Spleen (tissue), 11 donors: ENCODE measurements at regions not wholly inside any gene's neighbourhood (a gene's known extent, or its start where the extent isn't known, plus 50 kb on each side); places are given as distances from the start of the nearest gene placed in this dataset.

ENCODE experiments used
- DNase-seq: peaks from one replicate; pipeline ENCODE4 v3.0.0-alpha.2; 2020
- H3K27ac ChIP-seq, 8 donors: fragments of 200-600 bp; sonication (generic) in 7 of 8; 1 replicate in 4 of 8; 2 replicates in 4 of 8; pipeline versions ENCODE4 v1.5.0 to v1.8.0; 2016 to 2021; ENCODE audit warnings: inconsistent platforms in 4 of 8, mild to moderate bottlenecking in 4 of 8, moderate library complexity in 1 of 8
- H3K27me3 ChIP-seq, 7 donors: fragments of 200-600 bp; sonication (generic) in 6 of 7; replicated peaks in 1 of 7; 1 replicate in 4 of 7; 2 replicates in 3 of 7; pipeline versions ENCODE4 v1.5.0 to v1.8.0; 2016 to 2021; ENCODE audit warnings: inconsistent platforms in 3 of 7, mild to moderate bottlenecking in 1 of 7
- H3K36me3 ChIP-seq, 6 donors: fragments of 200-600 bp; sonication (generic) in 5 of 6; 1 replicate in 4 of 6; 2 replicates in 2 of 6; pipeline versions ENCODE4 v1.5.0 to v1.8.0; 2016 to 2021; ENCODE audit warnings: inconsistent platforms in 2 of 6
- H3K4me1 ChIP-seq, 6 donors: fragments of 200-600 bp; sonication (generic) in 5 of 6; 1 replicate in 3 of 6; 2 replicates in 3 of 6; pipeline versions ENCODE4 v1.5.0 to v1.8.0; 2016 to 2021; ENCODE audit warnings: inconsistent platforms in 3 of 6
- H3K4me3 ChIP-seq, 8 donors: fragments of 200-600 bp; sonication (generic) in 7 of 8; 1 replicate in 4 of 8; 2 replicates in 4 of 8; pipeline versions ENCODE4 v1.5.0 to v1.8.0; 2016 to 2021; ENCODE audit warnings: inconsistent platforms in 4 of 8, mild to moderate bottlenecking in 4 of 8, moderate library complexity in 2 of 8
- H3K9me3 ChIP-seq, 8 donors: fragments of 200-600 bp; sonication (generic) in 7 of 8; 1 replicate in 4 of 8; 2 replicates in 4 of 8; pipeline versions ENCODE4 v1.5.0 to v1.8.0; 2016 to 2021; ENCODE audit warnings: inconsistent platforms in 4 of 8
- CTCF ChIP-seq, 11 experiments: fragments of 200-600 bp in 7 of 11; fragments of 450-650 bp in 4 of 11; sonication (generic) in 4 of 11; IDR thresholded peaks in 8 of 11; conservative IDR thresholded peaks in 3 of 11; 1 replicate in 7 of 11; 2 replicates in 4 of 11; pipeline versions ENCODE4 v1.4.0 to v1.8.0; 2016 to 2021; ENCODE audit warnings: antibody characterized with exemption in 11 of 11, inconsistent platforms in 4 of 11, mild to moderate bottlenecking in 1 of 11
- POLR2A ChIP-seq, 3 donors: fragments of 450-650 bp; IDR thresholded peaks; one replicate each; pipeline ENCODE4 v1.5.1; 2017; ENCODE audit warnings: antibody characterized with exemption in 3 of 3, mild to moderate bottlenecking in 1 of 3
- POLR2AphosphoS5 ChIP-seq, 3 donors: sonication (generic); formaldehyde crosslinking; IDR thresholded peaks; one replicate each; pipeline ENCODE4 v1.5.1; 2017; ENCODE audit warnings: antibody characterized with exemption in 3 of 3
- WGBS, 5 donors: extraction: QIAGEN DNeasy Blood & Tissue Kit in 3 of 5; methylation state at CpG; one replicate each; pipeline versions ENCODE4 v1.1.5 to v1.1.7; 2013 to 2018; 5-methylcytosine and 5-hydroxymethylcytosine counted together
- intact Hi-C: fragments of 100-400 bp; cut with DNase I; formaldehyde crosslinking; loops from one replicate; pipeline ENCODE4 v1.15.0; 2023; ENCODE audit warnings: low total_unique reads
- donor health status: healthy with polysubstance abuse.
- donor health status: DM: no; HTN: no; CAD: no; lungs with moderate emphysema.
- donor health status: DM: no; HTN: no; CAD: no.
- donor health status: Bipolar disorder and iron deficiency.
- donor health status: healthy.
- donor health status: DM: no; HTN: no; CAD: no.
- donor health status: DM: yes; HTN: yes; CAD: no.

DNA sequence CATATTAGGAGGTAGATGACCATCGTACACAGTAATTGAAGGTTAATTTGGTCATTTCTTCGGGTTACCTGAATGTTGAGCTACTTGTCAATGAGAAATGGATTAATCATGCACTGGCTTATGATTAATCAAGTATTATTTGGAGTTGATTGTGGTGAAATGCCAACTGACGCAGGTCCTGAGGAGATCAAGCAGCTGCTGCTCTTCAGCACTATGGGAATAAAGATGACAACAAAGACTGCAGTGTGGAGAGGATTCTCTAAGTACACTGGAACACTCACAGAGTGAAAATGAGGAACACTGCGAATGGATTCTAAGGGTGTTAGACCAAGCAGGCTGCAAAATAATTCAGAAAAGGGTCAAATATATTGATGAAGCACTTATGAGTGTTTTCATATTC lies 202.8 kb upstream of the DIO2 start:
- H3K4me1 ChIP-seq: no peaks in the 10 kb centered on the region
- no peak overlapping the region for H3K27ac ChIP-seq
- no peak overlapping the region for H3K4me3 ChIP-seq
- intact Hi-C loops: no loop called here
- no peak for DNase-seq
- WGBS, 5 donors: 80 to 90% (median 83%) methylated on average over 4 of the region's 4 CpGs
- no peaks in the 10 kb centered on the region for H3K9me3 ChIP-seq
- no peaks in the 10 kb centered on the region for H3K36me3 ChIP-seq
- H3K27me3 ChIP-seq: no peaks in the 10 kb centered on the region
- TF ChIP-seq POLR2A (IDR thresholded peaks at IDR 0.05): no peak
- no peak for TF ChIP-seq POLR2AphosphoS5 (IDR thresholded peaks at IDR 0.05)
- TF ChIP-seq CTCF (IDR thresholded peaks at IDR 0.05 in 8 of 11, conservative IDR thresholded peaks at IDR 0.05 in 3 of 11): no peak

- Histone ChIP-seq H3K4me1 (no peaks in the 10 kb centered on the region), H3K36me3 (no peaks in the 10 kb centered on the region), H3K9me3 (peaks cover 0 to 8% (median 0%) of the 10 kb centered on the region in 8 donors), H3K27ac (no peak overlapping the region), H3K27me3 (no peaks in the 10 kb centered on the region), H3K4me3 (no peak overlapping the region)
- WGBS, 5 donors: 70 to 94% (median 81%) methylated on average over 1 of the region's 1 CpG
- no peak for DNase-seq
- intact Hi-C loops: no loop called here
- no peak for TF ChIP-seq POLR2AphosphoS5 (IDR thresholded peaks at IDR 0.05)
- TF ChIP-seq POLR2A (IDR thresholded peaks at IDR 0.05): no peak
- no peak for TF ChIP-seq CTCF (IDR thresholded peaks at IDR 0.05 in 8 of 11, conservative IDR thresholded peaks at IDR 0.05 in 3 of 11)
Measured at GRCh38 chr14:80404413-80404812, 193.1 kb upstream of the DIO2 start.

- H3K36me3 ChIP-seq: no peaks in the 10 kb centered on the region
- no peak overlapping the region for H3K27ac ChIP-seq
- no peak for TF ChIP-seq POLR2AphosphoS5 (IDR thresholded peaks at IDR 0.05)
- no peak for TF ChIP-seq POLR2A (IDR thresholded peaks at IDR 0.05)
- no peak for TF ChIP-seq CTCF (IDR thresholded peaks at IDR 0.05 in 8 of 11, conservative IDR thresholded peaks at IDR 0.05 in 3 of 11)
- no peaks in the 10 kb centered on the region for H3K27me3 ChIP-seq
- H3K9me3 ChIP-seq: peaks cover 0 to 22% (median 12%) of the 10 kb centered on the region in 8 donors
- no peak for DNase-seq
- no peak overlapping the region for H3K4me3 ChIP-seq
- intact Hi-C loops: no loop called here
- WGBS, 5 donors: 87 to 100% (median 95%) methylated on average over 1 of the region's 1 CpG
- no peaks in the 10 kb centered on the region for H3K4me1 ChIP-seq
Measured at GRCh38 chr14:80403036-80403435, 191.7 kb upstream of the DIO2 start.

DNA sequence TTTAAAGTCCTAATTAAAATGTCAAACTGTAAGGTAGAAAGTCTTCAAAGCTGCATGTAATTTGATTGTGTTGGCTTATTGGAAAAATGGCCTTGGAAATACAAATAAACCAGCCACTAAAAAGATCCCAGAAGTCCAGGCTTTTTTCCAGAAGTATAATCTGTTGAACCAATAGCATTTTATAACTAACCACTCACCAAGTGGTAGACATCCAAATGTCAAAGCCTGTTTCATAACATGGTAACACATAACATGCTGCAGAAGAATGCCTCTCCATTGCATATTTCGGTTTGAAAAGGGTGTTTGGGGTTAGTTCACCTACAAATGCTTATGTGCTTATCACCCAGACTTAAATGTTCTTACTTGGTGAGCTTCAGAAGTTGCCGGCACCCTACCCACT lies 183.7 kb upstream of the DIO2 start:
- DNase-seq: no peak

More for the DNA sequence above, 183.7 kb upstream of the DIO2 start:
- Histone ChIP-seq H3K27me3 (no peaks in the 10 kb centered on the region), H3K9me3 (peaks cover 0 to 36% (median 20%) of the 10 kb centered on the region in 8 donors), H3K27ac (no peak overlapping the region), H3K4me1 (no peaks in the 10 kb centered on the region), H3K36me3 (no peaks in the 10 kb centered on the region), H3K4me3 (no peak overlapping the region)
- 72 to 81% (median 77%) methylated on average over 2 of the region's 2 CpGs for WGBS, 5 donors
- TF ChIP-seq POLR2AphosphoS5 (IDR thresholded peaks at IDR 0.05) (no peak), POLR2A (IDR thresholded peaks at IDR 0.05) (no peak), CTCF (IDR thresholded peaks at IDR 0.05 in 8 of 11, conservative IDR thresholded peaks at IDR 0.05 in 3 of 11) (no peak)
- intact Hi-C loops: no loop called here
